GM23338 (cell line): ENCODE measurements at regions not wholly inside any gene's neighbourhood (a gene's known extent, or its start where the extent isn't known, plus 50 kb on each side); places are given as distances from the start of the nearest gene placed in this dataset.

Experiments used
- ATAC-seq: fragments of 200-7000 bp; cut with Tn5 transposase; 3 replicates; pipeline ENCODE4 v1.9.1; 2020
- DNase-seq: peaks from one replicate; pipeline ENCODE4 v3.0.0-alpha.2; 2015; ENCODE audit warnings: low spot score
- H2AFZ ChIP-seq: fragments of 200-600 bp; sonication (generic); 2 replicates; pipeline ENCODE4 v1.8.0; 2016; ENCODE audit warnings: antibody characterized with exemption, mild to moderate bottlenecking, moderate library complexity
- H3F3A ChIP-seq: fragments of 200-600 bp; sonication (generic); replicated peaks from 2 replicates; pipeline ENCODE4 v1.8.0; 2017; ENCODE audit warnings: antibody characterized with exemption, mixed run types, low read depth
- H3K27ac ChIP-seq: fragments of 200-600 bp; sonication (generic); 2 replicates; pipeline ENCODE4 v1.6.1; 2016; ENCODE audit warnings: low read depth
- H3K27me3 ChIP-seq: fragments of 200-600 bp; sonication (generic); 2 replicates; pipeline ENCODE4 v1.8.0; 2016; ENCODE audit warnings: mild to moderate bottlenecking, mixed run types, moderate library complexity; ENCODE audit not compliant: insufficient read depth
- H3K36me3 ChIP-seq: fragments of 200-600 bp; sonication (generic); 2 replicates; pipeline ENCODE4 v1.8.0; 2016; ENCODE audit warnings: mild to moderate bottlenecking; ENCODE audit not compliant: insufficient read depth
- H3K4me1 ChIP-seq: fragments of 200-600 bp; sonication (generic); 2 replicates; pipeline ENCODE4 v1.8.0; 2016; ENCODE audit warnings: mild to moderate bottlenecking, moderate library complexity; ENCODE audit not compliant: insufficient read depth
- H3K4me2 ChIP-seq: fragments of 200-600 bp; sonication (generic); 2 replicates; pipeline ENCODE4 v1.7.1; 2017; ENCODE audit warnings: mixed run types
- H3K4me3 ChIP-seq: fragments of 200-600 bp; sonication (generic); 2 replicates; pipeline ENCODE4 v1.6.1; 2016; ENCODE audit warnings: mixed run types
- H3K79me2 ChIP-seq: fragments of 200-600 bp; sonication (generic); replicated peaks from 2 replicates; pipeline ENCODE4 v1.8.0; 2017; ENCODE audit warnings: mild to moderate bottlenecking; ENCODE audit not compliant: insufficient read depth
- H3K9me2 ChIP-seq: fragments of 200-600 bp; sonication (generic); 2 replicates; pipeline ENCODE4 v1.8.0; 2017; ENCODE audit not compliant: insufficient read depth
- H4K20me1 ChIP-seq: fragments of 200-600 bp; sonication (generic); replicated peaks from 2 replicates; pipeline ENCODE4 v1.8.0; 2017; ENCODE audit warnings: mild to moderate bottlenecking; ENCODE audit not compliant: insufficient read depth
- H3K27ac Mint-ChIP-seq: 2 replicates; pipeline ENCODE4 v1.8.0; 2020; ENCODE audit warnings: inconsistent platforms, mild to moderate bottlenecking, moderate library complexity, mixed read lengths
- H3K27me3 Mint-ChIP-seq: 3 replicates; pipeline ENCODE4 v1.8.0; 2022; ENCODE audit warnings: low read depth, mild to moderate bottlenecking, moderate library complexity, mixed read lengths, inconsistent platforms; ENCODE audit not compliant: insufficient read depth, poor library complexity
- H3K36me3 Mint-ChIP-seq: 3 replicates; pipeline ENCODE4 v1.8.0; 2021; ENCODE audit warnings: low read depth, mild to moderate bottlenecking, inconsistent platforms, moderate library complexity, mixed read lengths
- H3K4me1 Mint-ChIP-seq: 3 replicates; pipeline ENCODE4 v1.8.0; 2020; ENCODE audit warnings: mild to moderate bottlenecking, inconsistent platforms, mixed read lengths
- H3K4me3 Mint-ChIP-seq: 3 replicates; pipeline ENCODE4 v1.8.0; 2021; ENCODE audit warnings: moderate library complexity, mild to moderate bottlenecking, inconsistent platforms, mixed read lengths
- H3K9me3 Mint-ChIP-seq: 3 replicates; pipeline ENCODE4 v1.8.0; 2020; ENCODE audit warnings: moderate library complexity, mild to moderate bottlenecking, inconsistent platforms, mixed read lengths
- CREB1 ChIP-seq: fragments of 250-450 bp; sonication (Bioruptor Pico); IDR thresholded peaks from 2 replicates; pipeline ENCODE4 v1.5.0; 2020; ENCODE audit warnings: low read depth, mild to moderate bottlenecking, moderate library complexity
- CTCF ChIP-seq, 2 experiments: fragments of 200-600 bp in 1 of 2; sonication (generic) in 1 of 2; conservative IDR thresholded peaks; 2 replicates each; pipeline versions ENCODE4 v1.5.1 to v1.6.1; 2016 to 2017; ENCODE audit warnings: antibody characterized with exemption in 2 of 2, low read depth in 2 of 2, mild to moderate bottlenecking in 2 of 2, moderate library complexity in 1 of 2
- ETS1 ChIP-seq: IDR thresholded peaks from 2 replicates; pipeline ENCODE4 v1.6.1; 2016; ENCODE audit warnings: antibody characterized with exemption
- EZH2 ChIP-seq: fragments of 200-600 bp; sonication (generic); IDR thresholded peaks from one replicate; pipeline ENCODE4 v1.8.0; 2017; ENCODE audit warnings: antibody characterized with exemption, mild to moderate bottlenecking, low read depth; ENCODE audit not compliant: unreplicated experiment
- EZH2phosphoT487 ChIP-seq: fragments of 200-600 bp; sonication (generic); IDR thresholded peaks from one replicate; pipeline ENCODE4 v1.8.1; 2018; ENCODE audit warnings: antibody characterized with exemption; ENCODE audit not compliant: unreplicated experiment
- ZNF331 ChIP-seq: fragments of 250-450 bp; sonication (Bioruptor Pico); IDR thresholded peaks from 2 replicates; pipeline ENCODE4 v1.5.0; 2020; ENCODE audit warnings: low read depth, mild to moderate bottlenecking, moderate library complexity
- ZNF462 ChIP-seq: fragments of 250-450 bp; sonication (Bioruptor Pico); IDR thresholded peaks from 2 replicates; pipeline ENCODE4 v1.5.0; 2020; ENCODE audit warnings: mild to moderate bottlenecking, moderate library complexity

- Mint-ChIP-seq H3K27ac (no peak overlapping the region), H3K4me3 (no peak overlapping the region), H3K36me3 (no peaks in the 10 kb centered on the region), H3K9me3 (no peaks in the 10 kb centered on the region), H3K4me1 (peaks cover 5% of the 10 kb centered on the region), H3K27me3 (peaks cover 14% of the 10 kb centered on the region)
- H3K4me3 ChIP-seq, result no peak overlapping the region
- H2AFZ ChIP-seq, result no peak overlapping the region
- no peak for ATAC-seq
- TF ChIP-seq EZH2 (no peak), ZNF331 (CRISPR knock-in tag) (no peak), EZH2phosphoT487 (no peak), CTCF (conservative IDR thresholded peaks at IDR 0.05; ENCODE audit: low read depth in 2 of 2) (no peak), ETS1 (no peak), CREB1 (CRISPR knock-in tag) (no peak), ZNF462 (CRISPR knock-in tag) (no peak)
- H3K79me2 ChIP-seq, result no peaks in the 10 kb centered on the region
- H4K20me1 ChIP-seq, result no peaks in the 10 kb centered on the region
- no peaks in the 10 kb centered on the region for H3K4me1 ChIP-seq
- H3K4me2 ChIP-seq, result no peak overlapping the region
- no peaks in the 10 kb centered on the region for H3K27me3 ChIP-seq
- no peaks in the 10 kb centered on the region for H3K36me3 ChIP-seq
- H3K9me2 ChIP-seq, result no peaks in the 10 kb centered on the region
- DNase-seq, result no peak
- H3K27ac ChIP-seq, result no peak overlapping the region
- H3F3A ChIP-seq, result no peaks in the 10 kb centered on the region
These were observed 64.5 kb upstream of the KLF13 start for GRCh38 chr15:31262143-31262530.
